NOMO-1 treated with DMSO at 0.1 percent for 48 hours (cell line): ENCODE measurements at regions not wholly inside any gene's neighbourhood (a gene's known extent, or its start where the extent isn't known, plus 50 kb on each side); places are given as distances from the start of the nearest gene placed in this dataset.
A peak's percentile ranks its signal among the peaks of the same experiment; 100 is the strongest.
"Not testable (repeated sequence)": the region's sequence is repeated elsewhere in the genome, so short reads cannot be mapped to it uniquely, and the experiment has no call there.

ENCODE experiments used
- DNase-seq: peaks from one replicate; lab custom pipeline; 2025; ENCODE audit not compliant: unreplicated experiment; lab: John Stamatoyannopoulos, UW

DNA sequence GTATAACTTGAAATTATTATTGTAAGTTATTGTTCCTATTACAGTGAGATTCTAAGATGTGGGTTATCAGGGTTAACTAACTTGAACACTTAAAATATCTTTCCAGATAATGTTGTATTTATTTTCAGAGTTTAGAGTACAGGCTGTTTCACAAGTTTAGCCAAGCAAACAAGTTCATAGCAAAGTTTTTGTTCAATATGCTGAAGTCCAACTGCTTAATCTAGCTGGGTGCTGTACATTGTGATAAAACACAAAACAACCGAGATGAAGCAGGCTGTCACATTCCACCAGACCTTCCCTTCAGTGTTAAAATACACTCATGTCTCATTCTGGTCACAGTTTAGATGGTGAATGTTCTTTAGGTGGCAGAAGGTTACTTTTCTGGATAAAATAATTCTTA is 148.0 kb upstream of the PCDH20 start:
- no peak for DNase-seq

DNA sequence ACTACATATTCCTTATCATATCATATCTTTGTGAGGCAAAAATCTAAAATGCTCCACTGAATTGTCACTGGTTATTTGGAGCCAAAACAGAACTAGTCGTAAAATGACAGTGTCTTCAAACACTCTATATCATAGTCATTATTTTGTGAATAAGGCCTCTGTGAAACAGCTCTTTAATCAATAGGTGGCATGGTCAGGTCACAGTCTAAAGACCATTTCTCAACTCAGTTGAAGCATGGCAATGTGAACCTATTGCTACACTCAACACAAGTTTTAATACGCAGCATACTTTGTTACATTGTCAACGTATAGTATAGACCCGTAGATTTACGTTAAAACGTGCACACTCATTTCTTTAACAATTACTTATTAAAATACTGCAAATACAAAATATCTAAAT is 131.3 kb upstream of the PCDH20 start:
- no peak for DNase-seq

DNA sequence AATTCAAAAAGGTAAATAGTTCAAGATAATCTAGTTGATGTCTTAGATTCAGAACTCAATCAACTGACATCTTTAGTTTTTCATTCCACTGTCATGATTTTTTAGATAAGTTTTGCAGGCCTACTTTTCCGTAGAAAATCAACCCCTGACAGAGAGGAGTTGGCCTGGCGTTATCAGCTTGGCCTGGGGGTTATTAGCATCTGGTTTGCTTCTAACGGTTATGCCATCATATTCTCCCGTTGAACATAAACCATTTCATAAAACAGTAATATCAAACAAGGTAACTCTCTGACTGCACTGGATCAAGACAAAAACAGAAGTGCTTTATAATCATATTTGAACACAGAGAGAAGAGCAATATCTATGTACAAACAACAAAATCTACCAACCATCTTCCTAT is 130.8 kb upstream of the PCDH20 start:
- no peak for DNase-seq

DNA sequence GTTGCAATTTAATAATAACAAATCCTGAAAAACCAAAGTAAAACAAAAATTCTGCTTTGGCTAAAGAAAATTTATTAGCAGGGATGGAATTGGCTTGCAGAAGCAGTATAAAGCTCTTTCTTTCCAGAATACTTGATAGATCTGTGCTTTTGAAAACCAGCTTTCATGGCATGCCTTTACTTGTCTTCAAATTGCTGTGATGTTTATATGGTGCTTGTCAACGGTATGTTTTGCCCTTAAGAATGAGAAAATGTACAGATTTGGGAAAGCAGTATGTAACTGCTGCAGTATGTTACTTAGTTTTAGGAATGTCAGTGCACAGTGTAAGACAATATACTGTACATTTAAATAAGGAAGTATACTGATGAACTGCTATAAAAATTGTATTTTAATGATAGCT is 120.8 kb upstream of the PCDH20 start:
- DNase-seq = no peak

DNA sequence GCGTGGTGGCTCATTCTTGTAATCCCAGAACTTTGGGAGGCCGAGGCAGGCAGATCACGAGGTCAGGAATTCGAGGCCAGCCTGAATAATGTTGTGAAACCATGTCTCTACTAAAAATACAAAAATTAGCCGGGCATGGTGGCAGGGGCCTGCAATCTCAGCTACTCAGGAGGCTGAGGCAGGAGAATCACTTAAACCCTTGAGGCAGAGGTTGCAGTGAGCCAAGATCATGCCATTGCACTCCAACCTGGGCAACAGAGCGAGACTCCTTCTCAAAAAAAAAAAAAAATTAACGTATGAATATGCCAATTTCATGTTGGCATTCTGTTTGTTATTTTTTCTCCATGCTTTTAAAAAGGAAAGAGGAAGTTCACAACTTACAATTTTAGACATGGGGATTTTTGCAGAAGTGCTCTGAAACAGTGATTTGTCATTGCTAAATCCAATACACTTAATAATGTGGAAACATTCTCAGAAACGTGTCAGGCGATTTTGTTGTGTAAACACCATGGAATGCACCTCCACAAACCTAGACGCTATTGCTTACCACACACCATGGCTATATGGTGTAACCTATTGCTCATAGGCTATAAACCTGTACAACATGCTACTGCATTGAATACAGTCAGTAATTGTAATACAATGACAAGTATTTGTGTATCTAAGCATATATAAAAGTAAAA is 115.9 kb upstream of the PCDH20 start:
- DNase-seq = peak; percentile 88

DNA sequence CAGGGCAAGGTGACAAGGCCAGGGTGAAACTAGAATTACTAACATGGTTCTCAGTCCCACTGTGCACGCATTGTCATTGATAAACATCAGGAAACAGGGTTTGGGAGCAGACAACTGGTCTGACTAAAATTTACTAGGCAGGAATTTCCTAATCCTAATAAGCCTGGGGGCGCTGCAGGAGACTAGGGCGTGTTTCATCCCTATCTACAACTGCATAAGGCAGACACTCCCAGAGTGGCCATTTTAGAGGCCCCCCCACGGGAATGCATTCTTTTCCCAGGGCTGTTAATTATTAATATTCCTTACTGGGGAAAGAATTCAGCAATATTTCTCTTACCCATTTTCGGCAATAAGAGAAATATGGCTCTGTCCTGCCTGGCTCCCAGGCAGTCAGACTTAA is 103.6 kb upstream of the PCDH20 start:
- not testable (repeated sequence) for DNase-seq

DNA sequence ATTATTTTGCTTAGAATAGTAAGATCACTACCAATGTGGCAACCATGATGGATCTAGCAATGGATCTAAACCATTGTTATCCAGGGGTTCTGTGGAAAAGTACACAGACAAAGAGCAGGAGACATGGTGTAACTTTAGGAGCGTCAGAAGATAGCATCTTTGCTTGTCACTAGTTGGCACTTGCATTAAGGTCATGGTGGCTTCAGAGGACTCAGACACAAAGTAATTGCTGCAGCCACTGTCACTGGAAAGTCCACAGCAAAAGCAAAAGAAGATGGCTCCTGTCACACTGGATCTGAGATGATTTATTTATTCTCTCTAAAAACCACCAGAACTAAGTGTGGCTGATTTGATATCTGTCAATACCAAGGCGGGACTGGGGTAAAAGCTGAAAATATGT is 93.3 kb upstream of the PCDH20 start:
- DNase-seq = no peak

DNA sequence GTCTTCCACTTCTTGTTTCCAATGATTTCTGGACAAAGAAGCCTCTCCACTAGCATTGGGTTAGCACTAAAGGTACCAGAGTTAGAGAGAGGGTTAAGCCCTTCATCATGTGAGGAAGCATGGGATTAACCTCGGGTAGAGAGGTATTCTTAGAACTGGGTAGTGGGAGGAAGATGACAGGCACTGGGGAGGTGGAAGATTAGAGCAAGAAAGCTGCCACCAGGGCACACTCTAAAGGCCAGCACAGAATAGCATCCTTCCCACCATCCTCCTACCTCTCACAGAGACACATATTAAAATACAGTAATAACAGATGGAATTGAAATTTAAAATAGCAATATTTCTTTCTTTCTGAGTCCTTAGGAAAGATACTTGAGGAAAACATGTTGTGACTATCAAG is 84.5 kb upstream of the PCDH20 start:
- no peak for DNase-seq

DNA sequence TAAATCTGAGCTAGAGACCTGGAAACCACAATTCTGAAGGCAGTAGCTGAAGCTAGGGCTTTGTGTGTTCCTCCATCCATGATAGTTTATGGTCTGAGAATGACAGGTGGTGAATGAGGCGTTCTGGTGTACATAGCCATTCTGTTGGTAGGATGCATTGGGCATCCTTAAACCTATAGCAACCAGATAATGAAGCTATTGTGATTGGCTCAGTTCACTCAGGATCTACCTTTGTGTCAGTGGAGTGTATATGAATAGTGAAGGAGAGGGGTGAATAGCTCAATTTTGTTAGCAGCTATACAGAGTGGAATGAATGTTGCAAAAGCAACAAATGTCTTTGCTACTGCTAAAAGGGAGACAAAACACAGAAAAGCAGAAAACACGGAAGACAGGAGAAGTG is 80.0 kb upstream of the PCDH20 start:
- no peak for DNase-seq

DNA sequence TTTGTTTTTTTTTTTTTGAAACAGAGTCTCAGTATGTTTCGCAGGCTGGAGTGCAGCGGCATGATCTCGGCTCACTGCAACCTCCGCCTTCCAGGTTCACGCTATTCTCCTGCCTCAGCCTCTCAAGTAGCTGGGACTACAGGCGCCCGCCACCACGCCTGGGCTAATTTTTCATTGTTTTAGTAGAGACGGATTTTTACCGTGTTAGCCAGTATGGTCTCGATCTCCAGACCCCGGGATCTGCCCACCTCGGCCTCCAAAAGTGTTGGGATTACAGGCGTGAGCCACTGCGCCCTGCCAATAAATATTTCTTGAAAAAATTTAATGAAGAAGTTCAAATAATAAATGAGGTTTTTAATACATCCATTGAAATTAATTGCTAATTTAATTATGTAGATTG is 77.9 kb upstream of the PCDH20 start:
- not testable (repeated sequence) for DNase-seq

DNA sequence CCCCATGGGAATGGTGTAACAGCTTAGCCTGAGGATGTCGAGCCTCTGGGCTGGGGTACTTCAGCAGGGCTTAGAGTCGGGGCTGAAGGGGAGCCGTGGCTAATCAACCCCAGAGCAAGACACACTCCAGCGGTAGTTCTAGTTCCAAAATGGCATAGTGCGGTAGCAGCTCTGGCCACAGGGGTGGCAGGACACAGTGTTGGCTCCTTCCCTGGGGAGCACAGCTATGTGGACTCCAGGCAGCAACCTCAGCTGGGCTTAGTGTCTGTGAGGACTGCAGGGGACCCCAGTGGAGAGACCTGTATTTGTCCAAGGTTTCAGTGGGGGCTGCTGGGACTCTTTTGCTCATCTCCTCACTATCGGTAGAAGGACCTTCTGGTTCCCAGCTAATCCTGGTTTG is 70.8 kb upstream of the PCDH20 start:
- DNase-seq = no peak

DNA sequence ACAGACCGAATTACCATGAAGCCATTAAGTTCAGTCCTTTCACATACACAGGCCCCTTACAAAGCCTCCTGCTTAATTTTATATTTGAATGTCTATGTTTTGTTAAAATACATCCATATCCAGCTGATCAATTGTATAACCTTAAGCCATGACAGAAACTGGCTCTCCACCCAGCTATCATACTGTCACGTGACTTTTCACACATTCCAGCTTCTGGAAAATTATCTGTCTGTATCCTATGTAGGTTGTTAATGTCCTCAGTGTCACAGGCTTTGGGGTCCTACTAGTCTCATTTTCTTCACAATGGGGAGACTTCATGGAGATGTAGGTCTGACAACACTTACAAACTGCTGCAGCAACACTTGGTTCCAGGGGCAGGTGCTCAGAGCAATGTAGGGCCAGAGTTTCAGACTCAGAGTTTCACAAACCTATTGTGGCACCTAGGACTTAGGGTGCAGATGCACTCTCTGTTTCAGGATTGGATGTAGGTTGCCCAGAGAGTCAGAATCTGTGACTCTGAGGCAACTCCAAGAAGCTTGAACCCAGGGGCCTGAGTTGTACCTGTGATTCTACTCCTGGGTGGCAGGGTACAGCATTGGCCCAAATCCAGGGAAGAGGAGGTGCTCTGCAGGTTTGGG is 69.6 kb upstream of the PCDH20 start:
- no peak for DNase-seq

DNA sequence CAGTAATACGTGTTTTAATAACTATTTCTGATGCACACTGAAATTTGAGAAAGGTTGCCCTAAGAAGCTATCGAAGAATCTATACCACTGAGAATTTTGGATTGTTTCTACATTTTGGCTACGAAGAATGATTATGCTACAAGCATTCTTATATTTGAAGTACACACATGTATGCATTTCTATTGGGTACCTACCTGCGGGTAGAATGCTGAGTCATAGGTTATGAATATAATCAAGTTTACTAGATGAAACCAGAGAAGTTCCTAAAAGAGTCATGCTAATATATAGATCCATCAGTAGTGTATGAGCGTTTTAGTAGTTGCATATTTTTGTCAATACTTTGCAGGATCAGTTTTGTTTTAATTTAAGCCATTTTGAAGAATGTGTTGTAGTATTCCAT is 62.0 kb upstream of the PCDH20 start:
- no peak for DNase-seq

DNA sequence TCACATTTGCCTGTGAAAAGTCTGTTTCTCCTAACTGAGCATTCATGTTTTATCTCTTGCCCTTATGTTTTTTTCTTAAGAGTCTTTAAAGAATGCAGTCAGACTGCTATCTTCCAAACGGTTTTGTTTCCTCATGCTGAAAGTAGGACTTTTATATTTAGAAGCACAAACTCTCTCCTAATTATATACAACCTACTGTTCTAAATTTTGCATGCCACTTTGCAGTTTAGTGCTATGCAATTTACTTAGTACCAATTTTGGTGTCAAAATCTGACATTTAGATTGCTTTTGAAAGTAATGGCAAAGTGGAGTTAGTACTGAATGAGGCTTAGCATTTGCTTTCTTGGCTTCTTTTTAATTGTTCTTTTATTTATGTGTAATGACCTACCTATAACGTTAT is 55.1 kb upstream of the PCDH20 start:
- DNase-seq = no peak

DNA sequence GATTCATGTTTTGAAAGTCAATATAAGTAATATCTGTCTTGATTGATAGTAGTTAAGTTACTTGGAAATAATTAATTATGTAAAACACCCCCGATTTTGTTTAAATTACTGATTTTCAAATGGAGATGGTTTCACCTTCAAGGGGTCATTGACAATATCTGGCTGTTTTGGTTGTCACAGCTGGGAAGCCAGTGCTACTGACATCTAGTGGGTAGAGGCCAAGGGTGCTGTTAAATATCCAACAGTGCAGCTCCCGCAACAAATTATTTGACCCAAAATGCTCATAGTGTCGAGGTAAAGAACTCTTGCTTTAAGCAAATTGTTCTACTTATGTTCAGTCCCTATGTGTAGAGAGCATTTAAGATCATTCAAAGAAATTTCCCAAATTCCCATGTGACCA is 50.6 kb upstream of the PCDH20 start:
- DNase-seq = no peak
